Keratinocyte (primary cell): ENCODE measurements at regions not wholly inside any gene's neighbourhood (a gene's known extent, or its start where the extent isn't known, plus 50 kb on each side); places are given as distances from the start of the nearest gene placed in this dataset.

ENCODE experiments used
- EZH2 ChIP-seq: IDR thresholded peaks from one replicate; pipeline ENCODE4 v1.6.1; 2012; ENCODE audit warnings: inconsistent platforms, mild to moderate bottlenecking, low read length, moderate library complexity
- TF ChIP-seq, protein P1 (sequence below), 3 experiments: IDR thresholded peaks in 1 of 3; conservative IDR thresholded peaks in 1 of 3; optimal IDR thresholded peaks in 1 of 3; 2 replicates in 2 of 3; 3 replicates in 1 of 3; pipeline versions ENCODE3 to v1.5.1; 2011; ENCODE audit warnings: low read length in 3 of 3, mild to moderate bottlenecking in 3 of 3, moderate library complexity in 2 of 3, control low read depth in 1 of 3, inconsistent platforms in 1 of 3; ENCODE audit not compliant: insufficient read depth in 2 of 3; ENCODE audit errors: extremely low read depth in 1 of 3

DNA sequence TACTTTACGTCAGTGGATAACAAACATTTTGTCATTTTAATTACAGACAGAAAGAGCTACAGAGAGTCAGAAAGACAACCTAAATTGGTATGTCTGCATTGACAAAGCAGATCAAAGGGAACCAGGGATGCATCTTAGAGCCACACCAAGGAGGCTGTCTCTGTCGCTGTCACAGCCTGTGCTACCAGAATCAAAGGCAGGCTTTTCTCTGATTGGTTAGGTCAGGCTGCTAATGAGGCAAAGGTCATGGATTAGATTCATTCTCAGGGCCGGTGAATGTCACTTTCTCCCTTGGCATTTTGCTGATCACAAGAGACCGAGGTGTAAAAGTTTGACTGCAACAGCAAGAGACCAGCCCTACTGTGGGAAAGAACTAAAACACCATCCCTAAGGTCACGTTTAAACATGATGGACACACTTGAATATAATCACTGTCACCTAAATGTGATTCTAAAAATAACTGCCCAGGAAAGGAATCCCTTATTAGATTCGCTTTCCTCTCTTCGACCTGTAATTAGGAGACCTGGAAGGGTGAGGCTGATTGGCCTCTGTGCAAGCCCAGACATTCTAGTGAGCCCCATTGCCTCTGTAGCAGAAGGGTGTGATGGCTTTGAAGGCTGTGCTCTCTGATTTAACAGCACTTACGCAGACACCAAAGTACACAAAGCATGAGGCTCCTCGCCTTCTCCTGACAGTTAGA is 314.4 kb upstream of the NBEA start:
- TF ChIP-seq, protein P1, sequence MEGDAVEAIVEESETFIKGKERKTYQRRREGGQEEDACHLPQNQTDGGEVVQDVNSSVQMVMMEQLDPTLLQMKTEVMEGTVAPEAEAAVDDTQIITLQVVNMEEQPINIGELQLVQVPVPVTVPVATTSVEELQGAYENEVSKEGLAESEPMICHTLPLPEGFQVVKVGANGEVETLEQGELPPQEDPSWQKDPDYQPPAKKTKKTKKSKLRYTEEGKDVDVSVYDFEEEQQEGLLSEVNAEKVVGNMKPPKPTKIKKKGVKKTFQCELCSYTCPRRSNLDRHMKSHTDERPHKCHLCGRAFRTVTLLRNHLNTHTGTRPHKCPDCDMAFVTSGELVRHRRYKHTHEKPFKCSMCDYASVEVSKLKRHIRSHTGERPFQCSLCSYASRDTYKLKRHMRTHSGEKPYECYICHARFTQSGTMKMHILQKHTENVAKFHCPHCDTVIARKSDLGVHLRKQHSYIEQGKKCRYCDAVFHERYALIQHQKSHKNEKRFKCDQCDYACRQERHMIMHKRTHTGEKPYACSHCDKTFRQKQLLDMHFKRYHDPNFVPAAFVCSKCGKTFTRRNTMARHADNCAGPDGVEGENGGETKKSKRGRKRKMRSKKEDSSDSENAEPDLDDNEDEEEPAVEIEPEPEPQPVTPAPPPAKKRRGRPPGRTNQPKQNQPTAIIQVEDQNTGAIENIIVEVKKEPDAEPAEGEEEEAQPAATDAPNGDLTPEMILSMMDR (optimal IDR thresholded peaks at IDR 0.05 in 1 of 3, IDR thresholded peaks at IDR 0.05 in 1 of 3, conservative IDR thresholded peaks at IDR 0.05 in 1 of 3; ENCODE audit: extremely low read depth in 1 of 3, insufficient read depth in 2 of 3, low read length in 3 of 3) = no peak
- TF ChIP-seq EZH2 = no peak
